ENCODE measurements at regions not wholly inside any gene's neighbourhood (a gene's known extent, or its start where the extent isn't known, plus 50 kb on each side); places are given as distances from the start of the nearest gene placed in this dataset.
A peak's percentile ranks its signal among the peaks of the same experiment; 100 is the strongest.

GRCh38 chr5:165425594-165425993, 1920.2 kb downstream of the MAT2B start:
- Histone ChIP-seq H3K36me3 (no peaks in the 10 kb centered on the region), H3K4me3 (ENCODE audit: low read depth, low read length) (no peak overlapping the region), H3K9me3 (no peaks in the 10 kb centered on the region), H3K4me1 (no peaks in the 10 kb centered on the region), H3K27me3 (no peaks in the 10 kb centered on the region)
- DNase-seq = no peak
- TF ChIP-seq, protein P1, sequence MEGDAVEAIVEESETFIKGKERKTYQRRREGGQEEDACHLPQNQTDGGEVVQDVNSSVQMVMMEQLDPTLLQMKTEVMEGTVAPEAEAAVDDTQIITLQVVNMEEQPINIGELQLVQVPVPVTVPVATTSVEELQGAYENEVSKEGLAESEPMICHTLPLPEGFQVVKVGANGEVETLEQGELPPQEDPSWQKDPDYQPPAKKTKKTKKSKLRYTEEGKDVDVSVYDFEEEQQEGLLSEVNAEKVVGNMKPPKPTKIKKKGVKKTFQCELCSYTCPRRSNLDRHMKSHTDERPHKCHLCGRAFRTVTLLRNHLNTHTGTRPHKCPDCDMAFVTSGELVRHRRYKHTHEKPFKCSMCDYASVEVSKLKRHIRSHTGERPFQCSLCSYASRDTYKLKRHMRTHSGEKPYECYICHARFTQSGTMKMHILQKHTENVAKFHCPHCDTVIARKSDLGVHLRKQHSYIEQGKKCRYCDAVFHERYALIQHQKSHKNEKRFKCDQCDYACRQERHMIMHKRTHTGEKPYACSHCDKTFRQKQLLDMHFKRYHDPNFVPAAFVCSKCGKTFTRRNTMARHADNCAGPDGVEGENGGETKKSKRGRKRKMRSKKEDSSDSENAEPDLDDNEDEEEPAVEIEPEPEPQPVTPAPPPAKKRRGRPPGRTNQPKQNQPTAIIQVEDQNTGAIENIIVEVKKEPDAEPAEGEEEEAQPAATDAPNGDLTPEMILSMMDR (IDR thresholded peaks at IDR 0.05; ENCODE audit: low read depth, low read length) = no peak

- no peak overlapping the region for H3K4me3 ChIP-seq (ENCODE audit: low read depth, low read length)
- H3K4me1 ChIP-seq = no peaks in the 10 kb centered on the region
- H3K36me3 ChIP-seq = no peaks in the 10 kb centered on the region
- H3K27me3 ChIP-seq = no peaks in the 10 kb centered on the region
- DNase-seq = no peak
- H3K9me3 ChIP-seq = no peaks in the 10 kb centered on the region
- TF ChIP-seq, protein P1 (IDR thresholded peaks at IDR 0.05; ENCODE audit: low read depth, low read length) = no peak
Measured at GRCh38 chr5:165448753-165449152, 1943.3 kb downstream of the MAT2B start.

GRCh38 chr5:165457859-165458481, 1952.6 kb downstream of the MAT2B start:
- Histone ChIP-seq H3K36me3 (no peaks in the 10 kb centered on the region), H3K4me1 (no peaks in the 10 kb centered on the region), H3K27me3 (no peaks in the 10 kb centered on the region), H3K4me3 (ENCODE audit: low read depth, low read length) (no peak overlapping the region), H3K9me3 (no peaks in the 10 kb centered on the region)
- TF ChIP-seq, protein P1 (IDR thresholded peaks at IDR 0.05; ENCODE audit: low read depth, low read length) = peak; percentile 85
- peak; percentile 33 for DNase-seq

DNA sequence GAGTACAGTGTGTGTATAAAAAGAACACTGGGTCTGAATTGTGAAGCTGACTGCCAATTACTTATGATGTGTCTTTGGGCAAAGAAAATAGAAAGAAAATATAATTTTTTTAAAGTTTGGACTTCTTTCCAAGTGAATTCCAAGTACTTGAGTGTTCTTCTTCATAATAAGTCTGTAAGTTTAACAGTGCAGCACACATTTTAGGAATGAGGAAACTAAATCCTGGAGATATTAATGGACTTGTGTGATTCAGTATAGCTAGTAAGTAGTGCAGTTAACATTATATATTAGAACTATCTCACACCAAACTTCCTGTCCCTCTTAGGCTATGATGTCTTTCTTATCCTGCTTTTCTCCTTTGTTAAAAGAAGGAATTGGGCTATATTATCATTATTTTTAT, 1953.8 kb downstream of the MAT2B start:
- H3K4me1 ChIP-seq = no peaks in the 10 kb centered on the region
- H3K27me3 ChIP-seq = no peaks in the 10 kb centered on the region
- TF ChIP-seq, protein P1 (IDR thresholded peaks at IDR 0.05; ENCODE audit: low read depth, low read length) = no peak
- no peaks in the 10 kb centered on the region for H3K9me3 ChIP-seq
- no peak overlapping the region for H3K4me3 ChIP-seq (ENCODE audit: low read depth, low read length)
- no peaks in the 10 kb centered on the region for H3K36me3 ChIP-seq
- no peak for DNase-seq

DNA sequence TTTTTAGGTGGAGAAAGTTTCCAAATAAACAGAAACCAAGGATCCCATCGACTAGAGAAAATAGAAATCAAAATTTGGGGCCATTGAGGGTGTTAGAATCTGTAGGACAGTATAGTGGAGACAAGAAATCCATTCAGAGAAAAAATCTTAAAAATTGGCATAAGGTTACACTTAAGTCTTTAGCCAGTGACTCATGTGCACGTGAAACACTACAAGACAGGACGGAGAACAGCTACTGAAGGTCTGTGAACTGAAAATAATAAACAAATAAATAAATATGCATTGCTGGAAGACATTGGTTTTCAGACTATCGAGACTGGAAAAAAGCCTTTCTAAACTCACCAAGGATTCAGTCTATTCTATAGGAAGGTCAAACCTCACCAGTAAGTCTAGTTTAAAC, 1955.5 kb downstream of the MAT2B start:
- no peaks in the 10 kb centered on the region for H3K36me3 ChIP-seq
- DNase-seq = no peak
- no peak overlapping the region for H3K4me3 ChIP-seq (ENCODE audit: low read depth, low read length)
- no peaks in the 10 kb centered on the region for H3K4me1 ChIP-seq
- TF ChIP-seq, protein P1 (IDR thresholded peaks at IDR 0.05; ENCODE audit: low read depth, low read length) = no peak
- H3K27me3 ChIP-seq = no peaks in the 10 kb centered on the region
- H3K9me3 ChIP-seq = no peaks in the 10 kb centered on the region

GRCh38 chr5:165477546-165477945, 1972.1 kb downstream of the MAT2B start:
- Histone ChIP-seq H3K9me3 (no peaks in the 10 kb centered on the region), H3K4me3 (ENCODE audit: low read depth, low read length) (no peak overlapping the region), H3K27me3 (no peaks in the 10 kb centered on the region), H3K36me3 (no peaks in the 10 kb centered on the region), H3K4me1 (no peaks in the 10 kb centered on the region)
- TF ChIP-seq, protein P1 (IDR thresholded peaks at IDR 0.05; ENCODE audit: low read depth, low read length) = no peak
- no peak for DNase-seq

Measured in BE2C (cell line).